ENCODE measurements at regions not wholly inside any gene's neighbourhood (a gene's known extent, or its start where the extent isn't known, plus 50 kb on each side); places are given as distances from the start of the nearest gene placed in this dataset.
A peak's percentile ranks its signal among the peaks of the same experiment; 100 is the strongest.

- DNase-seq: no peak
These were observed 396.2 kb downstream of the PLPP3 start for GRCh38 chr1:56183151-56183550.

DNA sequence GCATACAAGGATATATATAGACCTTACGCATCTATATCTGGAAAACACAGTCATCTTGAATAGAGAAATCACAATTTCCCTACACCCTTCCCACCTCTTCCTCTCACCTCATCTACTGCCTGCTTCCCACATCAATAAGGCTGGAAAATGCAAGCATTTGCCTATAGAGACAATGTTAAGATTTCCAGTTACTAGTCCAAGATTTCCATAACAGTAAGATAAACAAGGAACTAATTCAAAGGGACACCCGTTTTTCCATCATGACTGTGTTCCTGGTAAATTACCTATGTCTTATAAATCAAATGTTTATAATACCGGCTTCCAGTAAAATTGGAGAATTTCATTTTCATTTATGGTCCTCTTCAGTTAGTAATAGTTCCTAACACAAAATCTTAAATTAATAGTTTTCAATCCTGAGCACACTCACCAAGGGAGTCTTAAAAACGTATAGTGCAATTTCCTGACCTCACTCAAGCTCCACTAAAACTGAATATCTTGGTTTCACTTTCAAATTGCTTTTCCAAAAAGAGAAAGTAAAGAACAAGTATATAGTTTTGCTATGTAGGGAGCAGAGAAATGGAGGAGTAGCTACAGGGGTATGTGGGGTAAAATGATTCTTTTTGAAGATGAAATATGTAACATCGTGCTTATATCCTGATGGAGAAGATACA is 398.7 kb downstream of the PLPP3 start:
- DNase-seq: no peak

- no peak for DNase-seq
These were observed 399.8 kb downstream of the PLPP3 start for GRCh38 chr1:56179543-56179942.

DNA sequence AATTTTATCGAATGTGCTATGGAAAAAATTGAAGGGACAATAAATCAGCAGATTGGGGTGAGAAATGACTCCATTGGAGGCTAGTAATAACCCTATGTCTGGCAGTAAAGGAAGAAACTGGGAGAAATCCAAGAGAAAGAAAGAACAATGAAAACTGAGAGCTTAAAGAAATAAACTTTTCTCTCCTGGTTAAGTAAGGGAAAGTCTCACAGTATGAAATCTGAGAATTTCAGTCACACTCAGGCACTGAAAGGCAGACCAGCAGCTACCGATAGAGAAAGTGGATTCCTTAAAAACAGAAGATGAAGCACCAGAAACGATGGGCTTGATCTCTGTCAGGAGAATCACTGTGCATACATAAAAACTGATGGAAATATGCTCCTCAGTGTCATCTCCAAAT is 404.2 kb downstream of the PLPP3 start:
- DNase-seq: no peak

- DNase-seq: no peak
These were observed 405.0 kb downstream of the PLPP3 start for GRCh38 chr1:56174176-56174885.

- no peak for DNase-seq
These were observed 405.6 kb downstream of the PLPP3 start for GRCh38 chr1:56173736-56174135.

DNA sequence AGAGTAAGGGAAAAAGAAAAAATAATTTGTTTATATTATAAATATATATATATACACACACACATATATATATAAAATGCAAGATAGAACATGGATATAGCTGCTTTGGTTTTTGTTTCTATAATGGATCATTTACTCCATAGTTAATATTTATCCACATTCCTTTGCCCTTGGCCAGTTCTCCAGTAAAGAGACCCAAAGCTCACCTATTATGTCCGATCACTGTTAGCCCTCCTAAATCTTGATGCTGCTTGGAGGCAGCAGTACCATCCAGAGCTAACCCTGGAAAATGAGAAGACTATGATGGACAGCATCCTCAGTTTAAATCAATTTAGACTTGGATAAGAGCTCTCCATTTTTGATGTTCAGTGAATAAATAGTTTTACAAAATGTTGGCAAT is 407.7 kb downstream of the PLPP3 start:
- DNase-seq: no peak

- no peak for DNase-seq
These were observed 408.5 kb downstream of the PLPP3 start for GRCh38 chr1:56170784-56171320.

- DNase-seq: no peak
These were observed 409.5 kb downstream of the PLPP3 start for GRCh38 chr1:56169856-56170255.

- DNase-seq: no peak
These were observed 411.2 kb downstream of the PLPP3 start for GRCh38 chr1:56168176-56168575.

- DNase-seq: no peak
These were observed 411.8 kb downstream of the PLPP3 start for GRCh38 chr1:56167596-56167995.

DNA sequence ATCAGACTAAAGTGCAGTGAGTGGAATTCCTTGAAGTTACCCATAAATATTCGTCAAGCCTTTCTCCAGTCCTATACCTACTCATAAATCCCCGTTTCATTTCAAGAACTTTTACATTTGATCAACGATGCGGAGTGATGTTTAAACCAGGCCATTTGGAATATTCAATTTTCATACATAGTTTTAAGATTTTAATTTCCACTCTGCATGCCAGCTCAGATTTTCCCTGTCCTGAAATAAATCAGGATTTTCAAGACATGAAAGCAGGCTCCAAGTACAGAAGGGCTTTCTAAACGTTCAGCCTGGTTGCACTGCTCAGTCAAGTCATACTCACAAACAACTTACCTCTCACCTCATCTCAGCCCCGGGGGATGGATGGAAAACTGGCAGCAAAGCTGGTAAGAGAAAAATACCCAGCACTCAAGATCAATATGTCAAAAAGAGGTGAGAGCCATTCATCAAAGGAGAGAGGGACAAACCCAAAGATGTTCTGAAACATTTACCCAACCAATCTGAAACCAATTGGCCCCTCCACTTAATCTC is 418.5 kb downstream of the PLPP3 start:
- DNase-seq: no peak

- DNase-seq: peak in 1 of 5 experiments; percentile 0
These were observed 422.1 kb downstream of the PLPP3 start for GRCh38 chr1:56156971-56157876.

DNA sequence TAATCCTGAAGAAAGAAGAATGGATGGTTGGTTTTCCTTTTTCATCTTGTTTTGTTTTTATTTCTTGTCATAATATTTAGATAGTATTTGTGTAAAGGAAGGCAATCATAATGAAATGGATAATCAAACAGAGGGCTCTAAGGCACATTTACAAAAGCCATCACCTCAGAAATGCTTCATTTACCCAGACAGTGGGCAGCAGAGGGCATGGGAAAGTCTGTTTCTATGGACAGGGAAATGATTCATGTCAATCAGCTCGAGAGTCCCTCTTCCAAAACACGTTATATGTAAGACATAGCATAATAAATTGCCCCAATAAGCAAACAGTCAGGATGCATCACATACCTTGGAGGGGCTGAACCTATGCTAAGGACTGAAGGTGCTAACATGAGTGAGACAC is 426.1 kb downstream of the PLPP3 start:
- DNase-seq: no peak

DNA sequence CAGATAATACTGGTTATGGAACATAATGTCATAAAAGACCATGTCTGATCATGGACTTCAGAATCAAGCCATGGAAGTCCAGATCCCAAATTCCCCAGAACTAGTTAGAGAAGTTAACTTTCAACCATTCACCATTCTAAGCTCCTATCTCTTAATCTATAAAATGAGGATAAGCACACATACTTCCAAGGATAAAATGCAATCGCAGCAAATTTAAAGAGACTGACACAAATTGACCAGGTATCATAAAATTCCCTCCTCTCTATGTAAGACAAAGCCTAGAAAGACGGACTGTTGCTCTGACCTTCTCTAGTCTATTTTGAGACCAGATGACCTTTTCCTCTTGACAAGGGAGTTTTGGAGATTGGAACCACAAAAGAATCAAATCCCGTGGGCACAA is 426.7 kb downstream of the PLPP3 start:
- no peak for DNase-seq

- DNase-seq: no peak
These were observed 428.0 kb downstream of the PLPP3 start for GRCh38 chr1:56151402-56151801.

DNA sequence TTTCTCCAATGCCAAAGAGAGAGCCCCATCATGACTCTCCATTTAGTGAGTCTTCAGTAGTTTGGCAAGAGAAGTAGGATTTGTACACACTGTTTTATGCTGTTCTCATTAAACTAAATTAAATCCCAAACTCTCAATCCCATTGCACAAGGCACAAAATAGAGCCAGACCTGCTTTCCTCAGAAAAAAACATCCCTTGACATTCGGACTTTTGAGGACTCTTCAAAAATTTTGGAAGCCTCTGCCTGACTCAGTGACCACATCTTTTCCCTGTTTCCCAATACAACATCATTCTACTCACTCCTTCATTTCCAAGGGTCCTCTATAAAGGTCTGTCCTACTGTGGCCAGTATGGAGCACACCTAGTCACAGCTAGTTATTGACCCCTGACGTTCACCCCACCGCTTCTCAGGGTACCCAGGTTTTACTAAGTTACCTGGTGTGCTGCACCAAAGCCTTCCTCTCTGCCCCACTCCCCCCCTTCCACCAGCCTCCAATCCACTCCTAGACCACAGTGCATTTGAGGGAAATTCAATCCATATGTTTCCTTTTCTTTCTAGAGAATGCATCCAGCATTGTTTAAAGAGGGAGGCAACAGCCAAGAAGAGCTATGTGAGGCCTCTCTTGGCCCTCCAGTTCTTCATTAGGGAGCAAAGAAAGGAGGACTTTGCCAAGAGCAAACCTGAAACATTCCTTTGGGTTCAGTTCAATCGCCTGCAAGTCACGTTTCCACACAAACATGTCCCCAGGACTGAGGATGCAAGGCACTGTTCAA is 428.7 kb downstream of the PLPP3 start:
- DNase-seq: no peak

GRCh38 chr1:56149761-56150160 is 429.6 kb downstream of the PLPP3 start:
- no peak for DNase-seq

DNA sequence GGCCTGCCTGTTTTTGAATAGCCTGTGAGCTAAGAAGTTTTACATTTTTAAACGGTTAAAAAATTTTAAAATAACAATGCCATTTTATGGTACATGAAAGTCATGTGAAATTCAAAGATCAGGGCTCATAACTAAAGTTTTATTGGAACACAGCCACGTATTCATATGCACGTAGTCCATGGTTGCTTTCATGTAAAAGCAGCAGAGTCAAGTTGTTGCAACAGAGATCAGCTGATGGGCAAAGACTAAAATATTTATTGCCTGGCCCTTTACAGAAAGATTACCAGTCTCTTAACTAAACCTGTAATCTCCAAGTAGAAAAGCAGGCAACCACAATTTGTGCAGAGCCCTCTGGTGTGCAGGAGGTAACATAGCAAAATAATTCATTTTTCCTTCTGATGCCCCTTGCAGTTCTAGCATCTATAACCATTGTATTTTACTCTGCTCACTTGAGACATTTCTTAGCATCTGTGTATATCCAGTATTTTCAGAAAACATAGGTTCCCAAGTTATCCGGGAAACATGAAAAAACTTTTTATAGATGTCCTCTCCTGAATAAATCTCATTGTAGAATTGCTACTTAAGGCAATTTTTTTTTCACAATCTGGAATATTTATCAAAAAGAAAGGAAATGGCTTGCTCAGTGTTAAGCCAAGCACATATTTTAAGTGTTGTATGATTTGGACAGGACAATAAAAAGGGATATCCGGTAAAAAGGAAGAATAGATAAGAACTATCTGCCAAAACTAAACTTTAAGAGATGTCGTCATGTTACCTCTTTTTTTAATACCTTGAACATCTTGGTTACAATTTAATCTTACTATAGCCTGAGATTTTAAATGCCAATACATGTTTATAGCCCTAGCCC is 430.8 kb downstream of the PLPP3 start:
- DNase-seq: no peak

DNA sequence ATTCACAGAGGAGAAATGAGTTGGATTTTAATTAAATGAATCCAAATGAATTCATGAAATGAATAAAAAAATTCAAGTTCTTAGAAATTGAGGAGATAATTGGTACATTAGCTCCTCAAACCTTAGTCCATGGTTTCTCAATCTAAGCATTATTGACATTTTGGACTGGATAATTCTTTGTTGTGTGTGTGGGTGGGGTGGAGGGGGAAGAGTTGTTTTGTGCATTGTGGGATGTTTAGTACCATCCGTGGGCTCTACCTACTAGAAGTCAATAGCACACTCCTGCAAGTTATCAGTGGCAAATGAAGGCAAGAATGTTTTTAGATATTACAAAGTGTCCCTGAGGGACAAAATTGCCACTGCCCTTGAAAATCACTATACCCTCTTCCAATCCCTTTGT is 431.9 kb downstream of the PLPP3 start:
- no peak for DNase-seq

GRCh38 chr1:56147034-56147433 is 432.3 kb downstream of the PLPP3 start:
- DNase-seq: no peak
